Left lung (tissue), 4 donors: ENCODE measurements at regions not wholly inside any gene's neighbourhood (a gene's known extent, or its start where the extent isn't known, plus 50 kb on each side); places are given as distances from the start of the nearest gene placed in this dataset.

Experiments
- ATAC-seq: fragments of 200-7000 bp; cut with Tn5 transposase; one replicate; pipeline ENCODE4 v1.9.1; 2020; ENCODE audit warnings: moderate library complexity
- DNase-seq, 4 donors: peaks; one replicate each; pipeline ENCODE4 v3.0.0-alpha.2; 2013 to 2020
- H3K27ac ChIP-seq, 2 donors: fragments of 200-600 bp; sonication (generic) in 1 of 2; one replicate each; pipeline versions ENCODE4 v1.5.0 to v1.8.0; 2020 to 2021
- H3K27me3 ChIP-seq, 2 donors: fragments of 200-600 bp; sonication (generic) in 1 of 2; one replicate each; pipeline versions ENCODE4 v1.5.0 to v1.8.0; 2020 to 2021
- H3K36me3 ChIP-seq, 2 donors: fragments of 200-600 bp; sonication (generic) in 1 of 2; one replicate each; pipeline versions ENCODE4 v1.5.0 to v1.8.0; 2020 to 2021
- H3K4me1 ChIP-seq, 2 donors: fragments of 200-600 bp; one replicate each; pipeline ENCODE4 v1.8.0; 2021
- H3K4me3 ChIP-seq, 2 donors: fragments of 200-600 bp; sonication (generic) in 1 of 2; one replicate each; pipeline versions ENCODE4 v1.5.0 to v1.8.0; 2020 to 2021; ENCODE audit warnings: mild to moderate bottlenecking in 1 of 2
- H3K9me3 ChIP-seq, 2 donors: fragments of 200-600 bp; sonication (generic) in 1 of 2; one replicate each; pipeline versions ENCODE4 v1.5.0 to v1.8.0; 2020 to 2021
- CTCF ChIP-seq, 2 donors: fragments of 200-600 bp; sonication (generic) in 1 of 2; IDR thresholded peaks; one replicate each; pipeline versions ENCODE4 v1.5.0 to v1.8.0; 2021; ENCODE audit warnings: antibody characterized with exemption in 2 of 2
- intact Hi-C, 2 donors: fragments of 100-400 bp; cut with DNase I; formaldehyde crosslinking; loops; one replicate each; pipeline versions ENCODE4 v1.11.2 to v1.14.2; 2022
- donor health status: DM: no; HTN: yes; CAD: no.
- donor health status: DM: no; HTN: no; CAD: no.

GRCh38 chr20:57023007-57023406 lies 243.4 kb downstream of the BMP7 start:
- Histone ChIP-seq H3K27ac (no peak overlapping the region), H3K27me3 (peaks cover 0 to 47% of the 10 kb centered on the region in 2 donors), H3K4me1 (no peaks in the 10 kb centered on the region), H3K4me3 (no peak overlapping the region), H3K9me3 (no peaks in the 10 kb centered on the region), H3K36me3 (no peaks in the 10 kb centered on the region)
- no peak for DNase-seq
- intact Hi-C loops, result no loop called here
- no peak for TF ChIP-seq CTCF (IDR thresholded peaks at IDR 0.05)
- ATAC-seq, result no peak

GRCh38 chr20:57023997-57024396 lies 242.4 kb downstream of the BMP7 start:
- H3K27me3 ChIP-seq, result peaks cover 0 to 40% of the 10 kb centered on the region in 2 donors
- ATAC-seq (no peak), DNase-seq (no peak)
- H3K36me3 ChIP-seq, result no peaks in the 10 kb centered on the region
- no peaks in the 10 kb centered on the region for H3K9me3 ChIP-seq
- intact Hi-C loops, result no loop called here
- TF ChIP-seq CTCF (IDR thresholded peaks at IDR 0.05), result no peak
- no peak overlapping the region for H3K4me3 ChIP-seq
- H3K27ac ChIP-seq, result no peak overlapping the region
- H3K4me1 ChIP-seq, result no peaks in the 10 kb centered on the region

GRCh38 chr20:57024849-57025248 lies 241.6 kb downstream of the BMP7 start:
- no peaks in the 10 kb centered on the region for H3K4me1 ChIP-seq
- ATAC-seq, result no peak
- H3K4me3 ChIP-seq, result no peak overlapping the region
- no peaks in the 10 kb centered on the region for H3K9me3 ChIP-seq
- TF ChIP-seq CTCF (IDR thresholded peaks at IDR 0.05), result no peak
- intact Hi-C loops, result no loop called here
- DNase-seq, result no peak
- no peak overlapping the region for H3K27ac ChIP-seq
- H3K27me3 ChIP-seq, result peaks cover 0 to 40% of the 10 kb centered on the region in 2 donors
- H3K36me3 ChIP-seq, result no peaks in the 10 kb centered on the region

- Histone ChIP-seq H3K4me1 (no peaks in the 10 kb centered on the region), H3K27ac (no peak overlapping the region), H3K27me3 (peaks cover 0 to 39% of the 10 kb centered on the region in 2 donors), H3K4me3 (no peak overlapping the region), H3K36me3 (no peaks in the 10 kb centered on the region), H3K9me3 (no peaks in the 10 kb centered on the region)
- peak in 1 of 4 donors; percentile 54 for DNase-seq
- intact Hi-C loops, result no loop called here
- ATAC-seq, result no peak
- TF ChIP-seq CTCF (IDR thresholded peaks at IDR 0.05), result no peak
These were observed 241.2 kb downstream of the BMP7 start for GRCh38 chr20:57025261-57025660.

GRCh38 chr20:57025666-57026224 lies 240.7 kb downstream of the BMP7 start:
- DNase-seq (no peak), ATAC-seq (no peak)
- intact Hi-C loops, result no loop called here
- no peak overlapping the region for H3K27ac ChIP-seq
- H3K9me3 ChIP-seq, result no peaks in the 10 kb centered on the region
- H3K4me3 ChIP-seq, result no peak overlapping the region
- H3K4me1 ChIP-seq, result no peaks in the 10 kb centered on the region
- H3K36me3 ChIP-seq, result no peaks in the 10 kb centered on the region
- H3K27me3 ChIP-seq, result peaks cover 0 to 39% of the 10 kb centered on the region in 2 donors
- no peak for TF ChIP-seq CTCF (IDR thresholded peaks at IDR 0.05)
